Thymus (tissue), 11 donors: ENCODE measurements at regions not wholly inside any gene's neighbourhood (a gene's known extent, or its start where the extent isn't known, plus 50 kb on each side); places are given as distances from the start of the nearest gene placed in this dataset.
"Not testable (repeated sequence)": the region's sequence is repeated elsewhere in the genome, so short reads cannot be mapped to it uniquely, and the experiment has no call there.

Experiments used
- DNase-seq, 9 donors: peaks; one replicate each; pipeline ENCODE4 v3.0.0-alpha.2; 2013; ENCODE audit warnings: low spot score in 9 of 9, low read depth in 6 of 9, missing footprints in 1 of 9
- H3K27ac ChIP-seq, 2 donors: one replicate each; pipeline ENCODE4 v1.5.1; 2013; ENCODE audit warnings: control low read depth in 1 of 2, low read depth in 1 of 2, low read length in 1 of 2, mild to moderate bottlenecking in 1 of 2, moderate library complexity in 1 of 2
- H3K27me3 ChIP-seq, 2 donors: one replicate each; pipeline ENCODE4 v1.5.1; 2013; ENCODE audit warnings: low read length in 1 of 2; ENCODE audit not compliant: control insufficient read depth in 2 of 2, insufficient read depth in 1 of 2
- H3K36me3 ChIP-seq, 2 donors: one replicate each; pipeline ENCODE4 v1.5.1; 2013; ENCODE audit warnings: low read length in 1 of 2, mild to moderate bottlenecking in 1 of 2, moderate library complexity in 1 of 2; ENCODE audit not compliant: control insufficient read depth in 2 of 2, insufficient read depth in 2 of 2
- H3K4me1 ChIP-seq, 2 donors: one replicate each; pipeline ENCODE4 v1.5.1; 2013; ENCODE audit warnings: low read length in 2 of 2; ENCODE audit not compliant: control insufficient read depth in 2 of 2, insufficient read depth in 2 of 2
- H3K4me3 ChIP-seq, 2 donors: one replicate each; pipeline ENCODE4 v1.5.1; 2013; ENCODE audit warnings: low read length in 2 of 2, control low read depth in 1 of 2, mild to moderate bottlenecking in 1 of 2
- H3K9me3 ChIP-seq, 2 donors: one replicate each; pipeline ENCODE4 v1.5.1; 2013; ENCODE audit warnings: low read length in 1 of 2, mild to moderate bottlenecking in 1 of 2; ENCODE audit not compliant: control insufficient read depth in 2 of 2, insufficient read depth in 1 of 2
- WGBS: extraction: QIAGEN DNeasy Blood & Tissue Kit; methylation state at CpG from one replicate; pipeline ENCODE4 v1.1.7; 2013; 5-methylcytosine and 5-hydroxymethylcytosine counted together
- donor health status: healthy.

DNA sequence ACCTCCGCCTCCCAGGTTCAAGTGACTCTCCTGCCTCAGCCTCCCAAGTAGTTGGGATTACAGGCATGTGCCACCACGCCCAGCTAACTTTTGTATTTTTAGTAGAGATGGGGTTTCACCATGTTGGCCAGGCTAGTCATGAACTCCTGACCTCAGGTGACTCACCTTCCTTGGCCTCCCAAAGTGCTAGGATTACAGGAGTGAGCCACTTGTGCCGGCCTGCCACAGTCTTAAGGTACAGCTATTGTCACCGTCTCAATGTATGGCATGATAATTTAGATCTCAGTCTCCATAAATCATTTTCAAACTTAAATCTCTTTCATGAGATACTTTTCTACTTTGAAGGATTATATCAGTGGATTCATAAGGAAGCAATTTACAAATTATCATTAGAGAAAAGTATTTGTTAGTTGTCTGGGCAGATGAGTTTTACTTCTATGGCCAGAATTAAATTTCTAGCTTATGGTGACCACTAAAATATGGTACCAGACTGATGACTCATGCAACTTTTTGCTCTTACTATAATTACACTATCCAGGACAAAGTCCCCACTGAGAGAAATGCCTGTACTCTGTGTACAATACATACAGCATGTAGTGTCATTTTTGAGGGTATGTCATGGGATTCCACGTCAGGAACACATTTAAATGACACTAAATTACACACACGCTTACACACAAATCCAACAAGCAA lies 1230.3 kb upstream of the GOT2 start:
- H3K27ac ChIP-seq = no peak overlapping the region
- no peaks in the 10 kb centered on the region for H3K4me1 ChIP-seq
- DNase-seq = no peak
- H3K9me3 ChIP-seq = peaks cover 0 to 2% of the 10 kb centered on the region in 2 donors
- H3K27me3 ChIP-seq = no peaks in the 10 kb centered on the region
- no peak overlapping the region for H3K4me3 ChIP-seq
- 91% methylated on average over 6 of the region's 6 CpGs for WGBS
- no peaks in the 10 kb centered on the region for H3K36me3 ChIP-seq

DNA sequence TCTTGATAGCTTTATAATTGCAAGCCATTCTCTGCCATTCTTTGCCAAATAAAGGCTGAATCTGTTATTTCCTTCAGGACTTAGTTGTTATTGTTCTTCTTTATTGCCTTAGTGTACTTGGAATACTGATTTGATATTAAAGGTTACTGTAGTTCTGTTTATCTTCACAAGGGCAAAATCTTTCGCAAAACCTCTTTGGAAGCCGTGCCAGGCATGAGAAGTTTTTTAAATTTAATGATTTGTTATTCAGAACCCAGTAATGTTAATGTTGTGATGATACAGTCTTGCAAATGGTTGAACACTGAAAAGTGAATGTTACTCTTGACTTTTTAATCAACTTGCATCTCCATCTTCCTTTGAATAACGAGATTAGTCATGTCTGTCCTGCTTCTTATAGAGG lies 1225.2 kb upstream of the GOT2 start:
- Histone ChIP-seq H3K4me1 (no peaks in the 10 kb centered on the region), H3K27ac (no peak overlapping the region), H3K27me3 (no peaks in the 10 kb centered on the region), H3K4me3 (no peak overlapping the region), H3K9me3 (peaks cover 0 to 2% of the 10 kb centered on the region in 2 donors), H3K36me3 (no peaks in the 10 kb centered on the region)
- no peak for DNase-seq
- WGBS = 92% methylated on average over 3 of the region's 3 CpGs

DNA sequence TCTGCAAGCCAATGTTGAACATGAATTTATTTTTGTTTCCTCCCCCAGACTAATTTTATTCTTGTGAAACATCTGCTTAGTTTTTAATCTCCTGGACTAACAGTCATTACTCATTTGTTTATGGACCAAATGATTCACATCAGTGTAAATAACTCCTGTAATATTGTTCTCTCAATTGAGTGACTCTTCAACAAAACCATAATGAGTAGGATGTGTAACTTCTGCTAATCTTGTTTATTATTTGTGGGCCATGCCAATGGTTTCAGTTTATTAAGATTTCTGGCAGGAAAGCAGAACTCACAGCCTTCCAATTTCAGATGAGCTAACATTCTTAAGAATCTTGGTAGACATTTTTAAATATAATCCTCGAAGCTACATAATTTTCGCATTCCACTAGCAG lies 1216.3 kb upstream of the GOT2 start:
- no peak for DNase-seq
- no peak overlapping the region for H3K4me3 ChIP-seq
- 93% methylated on average over 2 of the region's 2 CpGs for WGBS
- H3K9me3 ChIP-seq = no peaks in the 10 kb centered on the region
- H3K36me3 ChIP-seq = no peaks in the 10 kb centered on the region
- H3K27me3 ChIP-seq = no peaks in the 10 kb centered on the region
- no peaks in the 10 kb centered on the region for H3K4me1 ChIP-seq
- no peak overlapping the region for H3K27ac ChIP-seq

DNA sequence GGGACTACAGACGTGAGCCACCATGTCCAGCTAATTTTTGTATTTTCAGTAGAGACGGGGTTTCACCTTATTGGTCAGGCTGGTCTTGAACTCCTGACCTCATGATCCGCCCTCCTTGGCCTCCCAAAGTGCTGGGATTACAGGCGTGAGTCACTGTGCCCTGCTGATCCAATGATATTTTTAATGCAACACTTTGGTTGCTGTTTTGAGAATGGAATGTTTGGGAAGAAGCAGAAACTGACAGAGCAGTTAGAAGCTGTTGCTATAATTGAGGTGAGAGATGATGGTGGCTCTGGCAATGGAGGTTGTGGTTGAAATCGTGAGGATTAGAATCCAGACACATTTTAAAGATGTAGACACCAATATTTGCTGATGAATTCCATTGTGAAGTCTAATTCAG lies 1209.9 kb upstream of the GOT2 start:
- H3K36me3 ChIP-seq, H3K9me3 ChIP-seq, H3K27ac ChIP-seq, DNase-seq, H3K4me3 ChIP-seq, H3K27me3 ChIP-seq, H3K4me1 ChIP-seq: not testable (repeated sequence)
- WGBS = 88% methylated on average over 5 of the region's 5 CpGs

DNA sequence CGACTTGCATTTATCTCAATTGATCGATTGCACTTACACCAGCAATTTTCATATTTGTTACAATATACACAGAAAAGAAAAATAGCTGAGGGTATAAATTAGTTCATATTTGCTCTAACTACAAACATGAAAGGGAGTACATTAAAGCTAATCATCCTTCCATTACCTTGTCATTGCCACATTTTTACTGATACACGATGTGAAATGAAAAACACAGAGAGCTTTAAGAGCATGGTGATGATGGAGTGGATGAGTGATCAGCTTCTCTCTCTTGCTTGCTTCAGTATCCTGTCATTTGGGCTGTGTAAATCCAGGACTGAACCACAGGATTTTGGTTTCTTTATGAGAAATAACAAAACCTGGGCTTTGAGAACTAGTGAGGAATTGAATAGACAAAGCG lies 1207.5 kb upstream of the GOT2 start:
- Histone ChIP-seq H3K27me3 (no peaks in the 10 kb centered on the region), H3K4me1 (no peaks in the 10 kb centered on the region), H3K36me3 (no peaks in the 10 kb centered on the region), H3K4me3 (no peak overlapping the region), H3K27ac (no peak overlapping the region), H3K9me3 (peaks cover 0 to 5% of the 10 kb centered on the region in 2 donors)
- 96% methylated on average over 4 of the region's 4 CpGs for WGBS
- no peak for DNase-seq

DNA sequence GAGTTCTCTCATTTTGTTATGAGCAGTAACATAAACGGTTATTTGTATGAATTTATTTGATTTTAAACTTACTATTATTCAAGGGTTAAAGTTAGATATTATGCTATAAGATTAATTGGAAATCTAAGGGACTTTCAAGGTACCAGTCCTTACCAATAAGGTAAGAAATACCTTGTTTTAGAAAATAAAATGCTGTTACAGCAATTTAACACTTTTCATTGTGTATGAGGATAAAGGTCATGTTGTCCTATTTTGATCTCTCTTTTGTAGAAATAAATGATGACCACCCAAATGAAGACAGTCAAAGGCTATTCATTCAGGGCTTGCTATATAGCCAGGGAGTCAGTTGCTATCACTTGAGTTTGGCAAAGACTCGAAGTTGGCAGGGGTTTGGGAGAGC lies 1185.9 kb upstream of the GOT2 start:
- no peaks in the 10 kb centered on the region for H3K4me1 ChIP-seq
- 76% methylated on average over 2 of the region's 2 CpGs for WGBS
- DNase-seq = no peak
- H3K9me3 ChIP-seq = no peaks in the 10 kb centered on the region
- no peak overlapping the region for H3K4me3 ChIP-seq
- no peaks in the 10 kb centered on the region for H3K27me3 ChIP-seq
- no peaks in the 10 kb centered on the region for H3K36me3 ChIP-seq
- no peak overlapping the region for H3K27ac ChIP-seq

DNA sequence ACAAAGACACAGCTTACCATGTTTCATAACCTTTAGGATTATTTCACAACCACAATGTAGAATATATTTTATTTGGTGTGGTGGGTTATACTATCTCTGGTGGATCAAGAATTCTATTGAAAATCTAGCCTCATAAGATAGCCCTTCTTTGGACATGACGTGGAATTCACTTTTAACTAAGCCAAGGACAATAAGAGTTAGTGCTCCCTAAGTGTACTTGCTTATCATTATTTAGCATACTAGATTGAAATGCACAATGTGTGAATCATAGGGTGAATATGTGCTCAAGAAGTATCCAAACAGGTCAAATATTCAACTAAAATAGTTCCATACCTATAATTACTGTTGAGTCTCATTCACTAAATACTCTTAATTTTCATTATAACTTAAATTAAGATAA lies 1179.5 kb upstream of the GOT2 start:
- no peak for DNase-seq
- 87% methylated on average over 1 of the region's 1 CpG for WGBS
- no peak overlapping the region for H3K27ac ChIP-seq
- no peak overlapping the region for H3K4me3 ChIP-seq
- no peaks in the 10 kb centered on the region for H3K4me1 ChIP-seq
- no peaks in the 10 kb centered on the region for H3K9me3 ChIP-seq
- H3K27me3 ChIP-seq = no peaks in the 10 kb centered on the region
- no peaks in the 10 kb centered on the region for H3K36me3 ChIP-seq

DNA sequence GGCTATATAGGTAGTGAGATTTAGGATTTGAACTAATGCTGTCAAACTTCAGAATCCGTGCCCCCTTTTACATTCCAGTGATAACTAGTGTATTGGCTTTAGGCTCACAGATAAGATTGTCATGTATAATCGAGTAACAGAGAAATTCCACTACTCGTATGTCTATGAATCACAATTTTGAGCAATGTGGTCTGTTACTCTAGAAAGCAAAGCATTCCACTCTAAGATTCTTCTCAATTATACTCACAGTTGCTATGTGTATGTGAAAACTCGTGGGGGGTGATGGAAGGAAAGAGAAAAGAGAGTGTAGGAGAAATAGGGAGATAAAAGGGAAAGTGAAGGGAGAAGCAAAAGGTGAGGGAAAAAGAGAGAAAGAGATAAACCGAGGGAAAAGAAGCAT lies 1175.1 kb upstream of the GOT2 start:
- H3K4me1 ChIP-seq = no peaks in the 10 kb centered on the region
- no peaks in the 10 kb centered on the region for H3K9me3 ChIP-seq
- 81% methylated on average over 5 of the region's 5 CpGs for WGBS
- DNase-seq = no peak
- no peaks in the 10 kb centered on the region for H3K36me3 ChIP-seq
- H3K27ac ChIP-seq = no peak overlapping the region
- H3K4me3 ChIP-seq = no peak overlapping the region
- H3K27me3 ChIP-seq = no peaks in the 10 kb centered on the region

DNA sequence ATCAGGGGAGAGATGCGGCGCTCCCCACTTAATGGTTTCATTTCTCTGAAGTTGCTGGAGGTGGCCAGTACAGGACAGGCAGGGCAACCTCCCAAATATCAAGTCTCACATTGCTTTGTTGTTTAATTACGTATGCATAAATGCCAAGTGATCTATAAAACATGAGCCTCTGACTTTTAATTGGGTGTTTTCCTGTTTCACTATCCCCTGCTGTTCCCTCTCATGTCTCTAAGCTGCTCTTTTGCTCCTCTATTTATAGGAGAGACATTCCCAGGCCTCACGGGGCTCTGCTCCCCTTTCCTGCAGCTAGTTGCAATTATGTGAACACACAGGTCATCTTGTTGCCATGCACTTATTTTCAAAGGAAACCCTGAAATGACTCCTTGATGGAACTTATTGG lies 1173.5 kb upstream of the GOT2 start:
- 79% methylated on average over 4 of the region's 4 CpGs for WGBS
- Histone ChIP-seq H3K27me3 (no peaks in the 10 kb centered on the region), H3K4me1 (no peaks in the 10 kb centered on the region), H3K9me3 (no peaks in the 10 kb centered on the region), H3K27ac (no peak overlapping the region), H3K36me3 (no peaks in the 10 kb centered on the region), H3K4me3 (no peak overlapping the region)
- no peak for DNase-seq

DNA sequence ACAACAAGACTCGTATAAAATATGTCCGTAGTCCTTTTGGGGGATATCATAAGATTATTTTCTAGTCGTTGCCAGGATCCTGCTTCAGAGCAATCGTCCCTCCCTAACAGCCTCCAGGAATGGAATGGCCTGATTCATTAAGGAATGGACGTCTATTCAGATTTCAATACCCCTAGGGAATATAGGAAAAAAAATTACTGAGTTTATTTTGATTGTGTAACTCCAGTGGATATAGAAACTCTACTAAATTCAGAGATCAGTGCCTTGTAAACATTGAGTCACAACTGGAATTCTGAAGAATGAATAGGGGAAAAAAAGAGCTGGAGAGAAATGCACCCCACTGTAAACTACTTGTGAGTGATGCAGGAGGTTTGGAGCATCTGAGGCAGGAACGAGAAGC lies 1171.5 kb upstream of the GOT2 start:
- WGBS = 89% methylated on average over 6 of the region's 6 CpGs
- Histone ChIP-seq H3K4me3 (no peak overlapping the region), H3K9me3 (no peaks in the 10 kb centered on the region), H3K27me3 (no peaks in the 10 kb centered on the region), H3K27ac (no peak overlapping the region), H3K36me3 (no peaks in the 10 kb centered on the region), H3K4me1 (no peaks in the 10 kb centered on the region)
- no peak for DNase-seq
